HG03571 (cell line): ENCODE measurements at regions not wholly inside any gene's neighbourhood (a gene's known extent, or its start where the extent isn't known, plus 50 kb on each side); places are given as distances from the start of the nearest gene placed in this dataset.

ENCODE experiments used
- ATAC-seq: cut with Tn5 transposase; IDR thresholded peaks from one replicate; pipeline ENCODE4 v1.9.1; 2021; ENCODE audit not compliant: unreplicated experiment

DNA sequence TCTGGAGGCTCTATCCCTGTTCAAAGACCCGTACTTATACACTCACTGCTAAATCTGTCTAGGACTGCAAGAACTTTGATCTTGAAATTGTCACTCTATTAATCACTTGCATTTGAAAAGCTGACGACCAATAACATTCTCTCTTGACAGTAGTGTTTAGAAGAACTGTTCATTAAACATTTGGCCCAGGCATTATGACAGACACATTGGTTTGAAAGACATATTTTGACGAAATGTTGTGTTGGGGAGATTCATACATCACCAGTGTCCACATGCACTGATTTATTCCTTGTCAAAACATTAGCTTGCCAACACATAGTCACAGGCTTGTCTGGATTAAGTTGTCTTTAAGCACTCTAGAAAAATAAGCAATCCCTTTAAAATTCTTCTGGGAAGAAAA lies 951.3 kb downstream of the ADGRL2 start:
- ATAC-seq, result no peak

DNA sequence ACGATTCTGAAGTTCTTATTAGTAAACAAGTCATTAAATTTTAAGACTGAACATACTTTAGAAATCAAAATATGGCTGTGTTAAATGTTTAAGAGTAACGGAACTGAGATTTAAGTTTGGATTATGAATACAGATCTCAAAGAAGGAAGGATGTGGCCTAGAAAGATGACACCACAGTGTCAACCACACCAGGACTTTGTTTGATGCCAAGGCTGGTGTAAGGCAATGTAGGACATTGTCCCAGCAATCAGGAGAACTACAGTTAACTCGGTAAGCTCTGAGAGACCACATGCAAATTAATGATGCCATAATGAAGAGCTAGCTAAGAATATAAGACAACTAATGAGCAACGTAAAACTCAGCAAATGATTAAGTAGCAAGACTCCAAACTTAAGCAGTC lies 932.9 kb downstream of the ADGRL2 start:
- ATAC-seq, result no peak

GRCh38 chr1:82731216-82731615 lies 930.5 kb downstream of the ADGRL2 start:
- no peak for ATAC-seq

- no peak for ATAC-seq
These were observed 927.5 kb downstream of the ADGRL2 start for GRCh38 chr1:82728206-82728605.

DNA sequence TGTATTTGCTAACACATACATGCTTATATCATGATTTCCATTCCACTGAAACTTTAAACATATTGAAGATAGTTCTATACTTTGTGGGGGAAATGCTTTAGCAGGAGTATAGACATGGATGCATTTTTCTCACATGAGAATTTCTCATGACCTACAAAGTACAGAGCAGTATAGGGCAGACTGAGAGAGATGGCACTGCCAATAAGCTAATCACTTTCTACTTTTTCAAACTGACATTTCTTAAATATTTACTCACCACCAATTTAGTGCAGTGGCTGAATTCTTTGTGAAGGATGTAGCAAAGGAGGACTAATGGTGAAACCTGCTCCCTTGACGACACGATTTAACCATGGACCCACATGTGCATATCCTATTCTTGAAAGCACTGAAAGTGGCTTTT lies 923.5 kb downstream of the ADGRL2 start:
- no peak for ATAC-seq

DNA sequence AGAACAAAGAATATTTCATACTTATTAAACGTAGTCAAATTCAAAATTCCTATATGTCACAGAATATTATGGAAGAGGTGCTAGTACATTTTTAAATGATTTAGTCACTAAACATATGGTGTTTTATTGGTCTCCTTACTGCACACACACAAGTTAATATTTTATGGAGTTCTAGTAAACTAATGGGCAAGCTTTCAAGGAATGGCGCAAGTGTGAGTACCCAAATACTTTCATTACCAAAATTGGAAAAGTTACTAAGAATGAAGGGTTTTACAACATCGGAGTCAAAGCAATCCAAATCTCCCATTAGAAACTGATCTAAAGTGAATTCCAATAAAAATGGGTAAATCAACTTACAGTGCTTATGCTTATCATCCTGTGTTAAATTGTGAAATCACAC lies 921.9 kb downstream of the ADGRL2 start:
- ATAC-seq, result no peak

DNA sequence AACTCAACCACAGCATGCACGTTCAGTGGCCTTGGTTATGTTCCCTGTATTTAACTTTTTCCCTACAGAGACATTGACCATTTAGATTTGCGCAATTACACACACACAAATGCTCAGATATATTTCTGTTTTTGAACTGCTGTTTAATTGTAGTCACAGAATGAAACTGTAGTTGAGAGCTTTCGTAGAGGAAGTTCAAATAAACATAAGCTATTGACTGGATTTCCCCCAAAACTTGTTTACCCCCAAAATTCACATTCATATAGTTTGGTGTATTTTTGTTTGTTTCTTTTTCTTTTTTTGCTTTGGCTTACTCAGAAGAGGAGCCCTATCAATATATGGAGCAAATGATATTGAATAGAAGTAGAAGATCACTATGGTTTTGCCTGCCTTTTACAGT lies 921.0 kb downstream of the ADGRL2 start:
- no peak for ATAC-seq

DNA sequence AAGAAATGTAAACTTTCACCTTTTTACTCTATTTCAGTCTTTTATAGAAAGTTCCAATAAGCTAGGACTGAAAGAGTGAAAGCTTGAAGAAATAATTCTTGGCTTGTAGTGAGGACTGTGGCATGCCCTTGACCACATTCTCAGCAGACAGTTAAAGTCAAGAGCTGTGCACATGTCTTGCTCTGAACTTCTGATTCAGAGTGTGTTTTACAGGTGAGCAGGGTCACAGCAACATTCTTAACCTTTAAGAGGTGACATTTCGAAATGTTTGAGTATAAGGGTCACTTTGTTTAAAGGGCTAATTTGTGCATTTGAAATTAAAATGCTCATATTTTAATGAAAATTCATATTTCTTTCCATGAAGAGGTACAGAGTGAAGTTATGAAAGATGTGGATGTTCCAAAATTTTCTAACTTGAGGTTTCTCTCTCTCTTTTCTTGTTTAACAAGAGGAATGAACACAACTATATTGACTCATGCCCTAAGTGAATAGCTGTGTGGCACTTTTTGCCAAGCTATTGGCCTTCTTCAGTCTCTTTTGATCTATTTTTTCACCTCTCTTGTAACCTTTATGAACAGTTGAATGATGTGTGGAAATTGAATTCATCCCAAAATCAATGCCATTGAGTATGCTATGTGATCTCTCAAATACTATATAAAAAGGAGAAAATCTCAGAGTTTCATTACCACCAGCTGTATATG lies 918.1 kb downstream of the ADGRL2 start:
- ATAC-seq, result no peak

DNA sequence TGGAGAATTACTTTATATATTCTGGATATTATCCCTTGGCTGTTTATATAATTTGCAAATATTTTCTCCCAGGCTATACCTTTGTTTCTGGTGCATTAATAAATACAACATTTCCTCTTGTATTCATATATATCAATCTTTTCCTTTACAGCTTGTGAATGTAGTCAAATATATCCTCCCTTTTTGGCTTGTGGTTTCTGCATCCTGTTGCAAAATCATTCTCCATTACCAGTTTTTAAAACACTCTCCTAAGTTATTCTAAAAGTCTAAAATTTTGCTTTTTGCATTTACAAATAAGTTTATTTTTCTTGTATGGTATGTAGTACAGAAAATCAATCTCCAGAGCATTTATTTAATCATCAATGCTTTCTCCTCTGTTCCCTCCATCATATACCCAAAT lies 909.4 kb downstream of the ADGRL2 start:
- no peak for ATAC-seq

DNA sequence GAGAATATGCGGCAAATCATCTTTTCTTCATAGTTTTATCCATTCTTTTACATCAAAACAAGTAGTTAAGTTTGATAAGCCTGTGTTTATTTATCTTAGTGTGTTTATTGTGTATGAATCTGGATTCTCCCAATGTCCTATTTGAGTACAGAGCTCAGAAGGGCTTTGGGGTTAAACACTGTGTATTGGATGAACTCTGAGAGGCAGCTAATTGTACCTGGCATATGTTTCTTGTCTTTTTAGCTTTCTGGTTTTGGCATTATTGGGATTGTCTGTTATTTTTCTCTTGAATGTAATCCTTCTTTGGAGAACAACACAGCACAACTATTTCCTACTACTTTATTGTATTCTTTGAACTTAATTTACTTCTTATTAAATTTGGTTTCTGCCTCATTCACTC lies 906.9 kb downstream of the ADGRL2 start:
- no peak for ATAC-seq

GRCh38 chr1:82706741-82707140 lies 906.0 kb downstream of the ADGRL2 start:
- no peak for ATAC-seq

DNA sequence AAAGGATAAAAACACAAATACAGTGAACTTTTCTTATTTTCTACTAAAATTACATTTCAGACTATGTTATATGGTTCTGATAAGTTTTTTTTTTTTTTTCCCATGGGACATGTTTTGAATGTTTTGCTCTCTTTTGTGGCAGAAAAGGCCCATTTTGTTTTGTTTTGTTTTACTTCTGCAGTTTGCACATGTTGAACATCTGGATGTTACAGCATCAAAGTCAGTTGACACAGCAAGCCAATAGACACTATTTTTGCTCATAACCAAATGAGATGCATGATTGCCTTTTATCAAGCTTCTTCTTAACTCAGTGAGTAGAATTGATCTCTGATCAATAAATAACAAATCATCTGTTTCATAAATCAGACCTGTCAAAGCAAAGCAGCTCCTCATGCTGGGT lies 904.2 kb downstream of the ADGRL2 start:
- ATAC-seq, result no peak

DNA sequence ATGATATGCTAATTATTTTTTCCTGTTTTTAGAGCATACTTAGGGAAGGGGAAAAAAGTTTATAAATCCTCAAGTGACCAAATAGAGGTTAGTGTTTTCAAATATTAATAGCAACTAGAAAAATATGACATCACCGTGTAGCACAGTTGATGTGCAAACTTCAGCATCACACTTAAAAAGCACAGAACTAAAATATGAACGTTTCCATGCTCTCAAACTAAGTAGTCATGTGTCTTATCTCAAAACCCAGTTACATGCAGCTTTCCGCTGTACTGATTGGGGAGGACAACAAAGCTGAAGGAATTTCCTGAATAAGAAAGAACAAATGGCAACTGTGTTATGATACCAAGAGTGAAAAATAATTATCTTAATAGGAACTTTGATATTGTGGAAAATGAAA lies 903.7 kb downstream of the ADGRL2 start:
- ATAC-seq, result no peak

DNA sequence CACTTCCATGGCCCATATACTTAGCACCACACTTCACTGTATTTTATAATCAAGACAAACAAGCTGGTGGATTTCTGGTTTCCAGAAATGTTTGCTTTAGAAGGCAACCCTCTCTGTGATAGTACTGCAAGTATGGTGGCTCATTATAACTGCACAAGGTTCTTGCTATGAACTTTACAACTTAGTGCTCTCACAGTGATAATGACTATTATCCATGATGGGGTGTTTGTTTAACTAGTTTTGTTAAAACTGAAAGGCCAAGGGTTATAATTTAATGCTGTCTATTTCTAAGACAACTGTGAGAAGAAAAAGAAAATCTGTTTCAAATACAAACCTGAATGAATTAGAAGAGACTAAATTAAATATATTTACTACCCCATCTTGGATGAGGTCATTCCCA lies 903.2 kb downstream of the ADGRL2 start:
- no peak for ATAC-seq

- ATAC-seq, result no peak
These were observed 899.7 kb downstream of the ADGRL2 start for GRCh38 chr1:82700476-82700875.

- no peak for ATAC-seq
These were observed 897.2 kb downstream of the ADGRL2 start for GRCh38 chr1:82697965-82698364.

DNA sequence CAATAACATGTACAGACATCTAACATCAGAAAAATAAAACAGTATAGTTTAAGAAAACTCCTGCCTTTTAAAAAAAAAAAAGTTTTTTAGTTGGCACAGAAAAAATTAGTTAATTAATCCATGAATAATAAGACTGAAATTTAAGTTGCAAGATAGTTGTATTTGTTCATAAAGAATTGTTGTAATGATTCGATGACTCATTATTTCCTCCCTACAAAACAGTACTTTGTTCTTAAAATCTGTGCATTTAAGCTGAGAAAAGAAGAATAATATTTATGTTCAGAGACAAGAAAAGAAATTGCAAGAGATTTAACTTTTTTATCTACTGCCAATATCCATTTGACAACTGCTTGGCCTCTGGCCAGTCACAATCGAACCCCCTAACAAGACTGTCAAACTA lies 894.7 kb downstream of the ADGRL2 start:
- ATAC-seq, result no peak

GRCh38 chr1:82690411-82690810 lies 889.7 kb downstream of the ADGRL2 start:
- no peak for ATAC-seq

DNA sequence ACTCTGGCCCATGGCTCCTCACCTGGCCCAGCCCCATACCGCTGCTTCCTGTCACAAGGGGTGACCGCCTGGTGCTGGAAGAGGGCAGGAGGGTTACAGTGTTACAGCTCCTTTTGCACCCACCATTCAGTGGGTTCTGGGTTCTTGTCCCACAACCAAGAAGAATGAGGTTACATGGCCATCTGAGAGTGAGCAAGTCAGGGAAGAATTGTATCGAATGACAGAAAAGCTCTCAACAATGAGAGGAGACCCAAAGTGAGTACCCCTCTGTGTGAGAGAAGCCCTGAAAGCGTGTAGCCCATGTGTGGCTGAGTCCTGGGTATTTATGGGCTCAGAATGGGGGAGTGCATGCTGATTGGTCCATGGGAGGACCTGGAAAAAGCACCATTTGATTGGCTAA lies 888.5 kb downstream of the ADGRL2 start:
- no peak for ATAC-seq

GRCh38 chr1:82686774-82687173 lies 886.0 kb downstream of the ADGRL2 start:
- ATAC-seq, result no peak

GRCh38 chr1:82646888-82647287 lies 846.2 kb downstream of the ADGRL2 start:
- ATAC-seq, result no peak

DNA sequence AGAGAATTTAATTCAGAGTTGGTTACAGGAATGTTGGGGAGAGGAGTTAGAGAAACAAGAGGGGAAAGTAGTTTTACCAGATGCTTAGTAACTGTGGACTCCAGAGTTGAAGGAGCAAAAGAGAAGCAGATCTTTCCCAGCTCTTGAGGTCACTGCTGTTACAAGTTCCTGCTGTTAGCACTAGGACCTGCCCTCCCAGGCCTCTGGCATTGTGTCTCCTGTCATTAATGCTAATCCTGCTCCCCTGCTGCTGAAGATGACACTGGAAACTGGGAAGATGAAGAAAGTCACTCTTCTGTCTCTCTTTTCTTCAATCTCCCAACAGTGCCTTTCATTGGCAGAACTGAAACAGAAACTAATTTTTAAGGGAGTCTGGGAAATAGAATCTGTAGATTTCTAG lies 845.6 kb downstream of the ADGRL2 start:
- no peak for ATAC-seq

GRCh38 chr1:82644186-82644915 lies 843.6 kb downstream of the ADGRL2 start:
- no peak for ATAC-seq
